GM21576 (cell line): ENCODE measurements at regions not wholly inside any gene's neighbourhood (a gene's known extent, or its start where the extent isn't known, plus 50 kb on each side); places are given as distances from the start of the nearest gene placed in this dataset.
"Not testable (repeated sequence)": the region's sequence is repeated elsewhere in the genome, so short reads cannot be mapped to it uniquely, and the experiment has no call there.

Source experiments
- ATAC-seq: cut with Tn5 transposase; IDR thresholded peaks from one replicate; pipeline ENCODE4 v1.9.1; 2021; ENCODE audit warnings: mild to moderate bottlenecking, moderate library complexity; ENCODE audit not compliant: unreplicated experiment

- no peak for ATAC-seq
Measured at GRCh38 chr4:127446427-127446885, 186.3 kb upstream of the INTU start.

GRCh38 chr4:127448986-127449385 is 183.8 kb upstream of the INTU start:
- no peak for ATAC-seq

GRCh38 chr4:127449449-127449848 is 183.3 kb upstream of the INTU start:
- no peak for ATAC-seq

DNA sequence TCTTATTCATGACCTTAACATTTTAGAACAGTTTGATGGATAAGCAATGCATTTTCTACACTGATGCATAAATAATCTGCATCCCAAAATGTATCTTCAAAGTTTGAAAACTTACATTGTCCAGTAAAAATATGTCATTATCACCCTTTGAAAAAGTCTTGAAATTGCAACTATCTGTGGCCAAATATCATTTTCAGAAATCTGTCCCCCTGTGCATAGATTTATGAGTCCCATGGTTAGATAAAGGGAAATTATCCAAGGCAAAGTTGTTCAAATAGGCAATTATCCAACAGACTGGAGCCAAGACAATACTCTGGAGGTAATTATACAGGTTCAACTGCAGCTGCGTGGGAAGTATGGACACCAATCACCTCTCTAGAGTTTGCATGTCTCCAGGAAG is 182.5 kb upstream of the INTU start:
- no peak for ATAC-seq

GRCh38 chr4:127463883-127464282 is 168.9 kb upstream of the INTU start:
- no peak for ATAC-seq

DNA sequence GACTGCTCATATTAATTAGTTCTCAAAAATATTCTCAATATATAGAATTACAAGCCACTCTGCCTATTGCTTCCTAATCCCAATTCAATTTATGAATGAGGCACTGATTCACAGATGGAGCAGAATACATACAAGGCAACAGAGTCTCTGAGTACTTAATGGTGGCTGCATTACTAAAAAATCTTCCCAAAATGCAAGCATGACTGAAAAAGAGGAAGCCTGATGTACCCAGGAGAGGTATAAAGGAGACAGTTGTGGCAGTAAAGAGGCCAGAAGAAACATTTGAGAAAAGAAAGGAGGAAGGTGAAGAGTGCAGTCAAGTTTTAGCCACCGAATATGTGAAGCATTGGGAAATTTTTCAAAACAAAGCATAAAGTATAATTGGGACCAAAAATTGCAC is 163.2 kb upstream of the INTU start:
- ATAC-seq, result no peak

- no peak for ATAC-seq
Measured at GRCh38 chr4:127469959-127470809, 162.6 kb upstream of the INTU start.

DNA sequence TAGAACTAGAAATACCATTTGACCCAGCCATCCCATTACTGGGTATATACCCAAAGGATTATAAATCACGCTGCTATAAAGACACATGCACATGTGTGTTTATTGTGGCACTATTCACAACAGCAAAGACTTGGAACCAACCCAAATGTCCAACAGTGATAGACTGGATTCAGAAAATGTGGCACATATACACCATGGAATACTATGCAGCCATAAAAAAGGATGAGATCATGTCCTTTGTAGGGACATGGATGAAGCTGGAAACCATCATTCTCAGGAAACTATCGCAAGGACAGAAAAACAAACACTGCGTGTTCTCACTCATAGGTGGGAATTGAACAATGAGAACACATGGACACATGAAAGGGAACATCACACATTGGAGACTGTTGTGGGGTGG is 154.5 kb upstream of the INTU start:
- ATAC-seq, result not testable (repeated sequence)

DNA sequence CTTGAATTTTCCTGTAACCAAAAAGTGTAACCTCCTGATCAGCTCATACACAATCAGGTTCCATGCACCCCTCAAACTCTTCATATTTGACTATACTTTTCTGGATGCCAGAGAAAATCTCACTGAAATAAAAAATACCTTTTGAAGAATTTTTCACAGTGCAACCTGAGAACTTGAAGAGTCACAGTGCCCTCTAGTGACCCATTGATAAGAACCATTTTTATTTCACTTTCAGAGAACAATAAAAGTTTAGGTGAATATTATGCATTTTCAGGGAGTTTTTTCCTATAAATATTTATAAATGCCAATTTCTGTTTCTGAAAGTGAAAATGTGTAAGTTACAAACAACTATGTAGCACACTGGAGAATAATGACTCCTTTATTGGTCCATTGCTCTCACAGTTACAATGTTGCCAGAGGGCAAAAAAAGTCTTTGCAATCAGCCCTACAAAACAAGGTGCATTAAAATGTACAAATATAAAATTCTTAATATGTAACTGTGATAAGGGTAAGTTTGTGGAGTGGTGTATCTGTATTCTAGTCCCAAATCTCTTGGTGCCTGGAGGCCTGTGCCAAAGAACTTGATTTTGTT is 153.6 kb upstream of the INTU start:
- no peak for ATAC-seq

GRCh38 chr4:127482049-127482448 is 150.7 kb upstream of the INTU start:
- ATAC-seq, result no peak

GRCh38 chr4:127484117-127484516 is 148.6 kb upstream of the INTU start:
- ATAC-seq, result no peak

DNA sequence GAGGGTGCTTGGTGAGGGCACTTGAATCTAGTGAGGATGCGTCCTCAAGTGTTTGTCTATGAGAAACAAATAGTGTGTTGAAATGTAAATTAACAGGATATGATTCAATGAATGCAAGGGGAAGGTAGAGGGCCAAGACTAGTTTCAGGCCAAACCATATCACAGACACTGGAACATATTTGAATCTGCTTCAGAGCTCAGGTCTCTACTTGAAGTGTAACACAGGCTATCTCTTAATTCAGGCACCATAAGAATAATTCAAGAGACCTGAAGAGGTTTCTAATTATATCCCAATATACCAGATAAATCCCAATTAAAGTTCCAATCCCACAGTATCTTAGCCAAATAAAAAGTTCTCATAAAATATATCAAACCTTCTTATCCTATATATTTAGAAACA is 146.5 kb upstream of the INTU start:
- ATAC-seq, result no peak

- no peak for ATAC-seq
Measured at GRCh38 chr4:127491571-127491970, 141.2 kb upstream of the INTU start.

DNA sequence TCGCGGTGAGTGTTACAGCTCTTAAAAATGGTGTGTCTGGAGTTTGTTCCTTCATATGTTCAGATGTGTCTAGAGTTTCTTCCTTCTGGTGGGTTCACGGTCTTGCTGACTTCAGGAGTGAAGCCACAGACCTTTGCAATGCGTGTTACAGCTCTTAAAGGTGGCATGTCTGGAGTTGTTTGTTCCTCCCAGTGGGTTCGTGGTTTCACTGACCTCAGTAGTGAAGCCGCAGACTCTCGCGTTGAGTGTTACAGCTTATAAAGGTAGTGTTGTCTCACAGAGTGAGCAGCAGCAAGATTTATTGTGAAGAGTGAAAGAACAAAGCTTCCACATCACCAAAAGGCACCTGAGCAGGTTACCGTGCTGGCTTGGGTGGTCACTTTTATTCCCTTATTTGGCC is 135.9 kb upstream of the INTU start:
- not testable (repeated sequence) for ATAC-seq

DNA sequence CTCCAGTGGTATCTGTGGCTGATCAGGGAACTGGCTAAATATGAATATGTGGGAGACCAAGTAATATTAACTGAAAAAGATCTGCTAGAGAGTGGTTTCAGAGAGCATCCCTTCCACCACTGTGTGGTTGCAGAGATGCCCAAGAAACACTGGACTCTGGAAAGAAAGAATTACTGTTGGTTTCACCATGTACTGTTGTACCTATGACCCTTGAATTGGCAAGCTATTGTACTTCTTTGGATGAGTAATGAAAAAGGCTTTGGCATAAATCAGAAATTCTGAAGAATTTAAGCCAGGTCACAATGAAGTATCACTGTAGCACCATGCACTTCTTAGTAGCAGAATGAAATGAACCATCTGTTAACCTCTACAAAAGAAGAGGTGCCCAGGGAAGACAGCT is 134.4 kb upstream of the INTU start:
- no peak for ATAC-seq

- no peak for ATAC-seq
Measured at GRCh38 chr4:127500242-127500641, 132.5 kb upstream of the INTU start.

DNA sequence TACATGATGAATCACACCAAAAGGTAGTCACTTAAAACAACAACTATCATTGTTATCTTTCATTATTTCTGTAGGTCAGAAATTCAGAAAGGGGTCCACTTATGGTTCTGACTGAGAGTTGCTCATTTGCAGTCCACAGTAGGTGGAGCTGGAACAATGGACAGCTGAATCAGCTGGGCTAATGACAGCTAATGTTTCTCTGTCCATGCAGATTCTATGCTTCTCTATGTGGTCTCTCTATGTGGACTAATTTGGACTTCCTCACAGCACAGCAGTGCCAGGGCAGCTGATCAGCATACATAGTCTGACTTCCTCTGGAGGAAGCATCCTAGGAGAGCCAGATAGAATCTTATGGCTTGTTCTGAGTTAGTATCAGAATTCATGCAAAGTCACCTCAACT is 131.7 kb upstream of the INTU start:
- ATAC-seq, result no peak

DNA sequence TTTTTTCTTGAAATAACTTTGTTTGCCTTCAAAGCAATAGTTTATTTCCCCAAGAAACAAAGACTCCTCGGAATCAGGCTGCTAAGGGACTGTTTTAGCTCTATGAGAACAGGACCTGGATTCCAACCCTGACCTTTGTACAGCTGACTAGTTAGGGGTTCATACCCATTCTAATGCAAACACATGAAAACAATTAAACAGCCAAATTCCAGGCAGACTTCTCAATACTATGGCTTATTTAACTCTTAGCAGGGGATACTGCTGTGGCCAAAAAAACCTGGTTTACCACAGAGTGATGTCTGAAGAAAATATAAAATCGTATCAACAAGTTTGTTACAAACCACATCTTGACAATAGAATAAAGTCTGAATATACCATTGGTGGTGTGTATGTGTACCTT is 129.6 kb upstream of the INTU start:
- ATAC-seq, result no peak

DNA sequence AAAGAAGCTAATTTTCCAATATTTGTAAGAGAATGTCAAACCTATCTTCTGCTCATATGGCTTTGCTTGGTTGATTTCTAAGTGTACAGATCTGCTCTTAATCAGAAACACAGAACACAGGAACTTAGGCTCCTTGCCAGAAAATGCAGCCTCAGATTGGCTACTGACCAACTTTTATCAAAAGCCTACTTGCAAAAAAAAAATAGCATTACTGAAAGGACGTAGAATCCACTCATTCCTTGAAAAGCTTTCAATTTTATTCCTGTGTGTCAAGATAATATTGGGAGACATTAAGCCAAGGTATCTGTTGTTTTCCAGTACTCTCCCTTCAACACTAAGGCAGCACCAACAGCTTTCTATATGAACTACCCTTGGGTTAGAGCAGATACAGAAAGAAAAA is 127.6 kb upstream of the INTU start:
- no peak for ATAC-seq

- ATAC-seq, result no peak
Measured at GRCh38 chr4:127506283-127506682, 126.5 kb upstream of the INTU start.

DNA sequence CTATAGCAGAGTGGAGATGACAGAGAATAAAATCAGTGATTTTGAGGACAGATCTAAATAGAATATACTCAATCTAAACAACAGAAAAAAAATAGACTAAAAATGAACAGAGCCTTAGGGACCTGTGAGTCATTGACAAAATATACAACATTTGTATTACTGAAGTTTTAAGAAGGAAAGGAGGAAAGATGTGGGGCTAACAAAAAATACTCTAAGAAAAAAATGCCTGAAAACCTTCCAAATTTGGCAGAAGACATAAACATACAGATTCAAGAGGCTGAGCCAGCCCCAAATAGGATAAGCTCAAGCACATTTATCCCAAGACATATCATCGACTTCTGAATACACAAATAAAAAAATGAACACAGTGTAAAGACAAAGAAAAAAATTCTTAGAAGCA is 123.6 kb upstream of the INTU start:
- ATAC-seq, result no peak

- ATAC-seq, result not testable (repeated sequence)
Measured at GRCh38 chr4:127512672-127513071, 120.1 kb upstream of the INTU start.

GRCh38 chr4:127515259-127515658 is 117.5 kb upstream of the INTU start:
- not testable (repeated sequence) for ATAC-seq
